GM12864 (cell line): ENCODE measurements at regions not wholly inside any gene's neighbourhood (a gene's known extent, or its start where the extent isn't known, plus 50 kb on each side); places are given as distances from the start of the nearest gene placed in this dataset.

Experiments used
- DNase-seq: peaks from one replicate; pipeline ENCODE4 v3.0.0-alpha.2; 2011; ENCODE audit warnings: low read depth
- H3K4me3 ChIP-seq: 2 replicates; pipeline ENCODE4 v1.5.1; 2011; ENCODE audit warnings: mild to moderate bottlenecking, low read depth, low read length, control low read depth
- CTCF ChIP-seq: IDR thresholded peaks from 2 replicates; pipeline ENCODE4 v1.5.1; 2011; ENCODE audit warnings: low read depth, mild to moderate bottlenecking, moderate library complexity, low read length, control low read depth, inconsistent platforms; ENCODE audit errors: missing control alignments

GRCh38 chr21:40923901-40924300 is 76.9 kb upstream of the DSCAM start:
- no peak overlapping the region for H3K4me3 ChIP-seq
- DNase-seq, result no peak
- TF ChIP-seq CTCF, result no peak

GRCh38 chr21:40924641-40925040 is 77.7 kb upstream of the DSCAM start:
- H3K4me3 ChIP-seq, result no peak overlapping the region
- no peak for DNase-seq
- no peak for TF ChIP-seq CTCF

- DNase-seq, result no peak
- H3K4me3 ChIP-seq, result no peak overlapping the region
- TF ChIP-seq CTCF, result no peak
Observed at GRCh38 chr21:40926238-40926637, 79.3 kb upstream of the DSCAM start.

GRCh38 chr21:40929833-40930232 is 82.9 kb upstream of the DSCAM start:
- TF ChIP-seq CTCF, result no peak
- no peak overlapping the region for H3K4me3 ChIP-seq
- DNase-seq, result no peak

- TF ChIP-seq CTCF, result no peak
- no peak overlapping the region for H3K4me3 ChIP-seq
- DNase-seq, result no peak
Observed at GRCh38 chr21:40931197-40931596, 84.2 kb upstream of the DSCAM start.

GRCh38 chr21:40936178-40936577 is 89.2 kb upstream of the DSCAM start:
- DNase-seq, result no peak
- no peak for TF ChIP-seq CTCF
- no peak overlapping the region for H3K4me3 ChIP-seq

DNA sequence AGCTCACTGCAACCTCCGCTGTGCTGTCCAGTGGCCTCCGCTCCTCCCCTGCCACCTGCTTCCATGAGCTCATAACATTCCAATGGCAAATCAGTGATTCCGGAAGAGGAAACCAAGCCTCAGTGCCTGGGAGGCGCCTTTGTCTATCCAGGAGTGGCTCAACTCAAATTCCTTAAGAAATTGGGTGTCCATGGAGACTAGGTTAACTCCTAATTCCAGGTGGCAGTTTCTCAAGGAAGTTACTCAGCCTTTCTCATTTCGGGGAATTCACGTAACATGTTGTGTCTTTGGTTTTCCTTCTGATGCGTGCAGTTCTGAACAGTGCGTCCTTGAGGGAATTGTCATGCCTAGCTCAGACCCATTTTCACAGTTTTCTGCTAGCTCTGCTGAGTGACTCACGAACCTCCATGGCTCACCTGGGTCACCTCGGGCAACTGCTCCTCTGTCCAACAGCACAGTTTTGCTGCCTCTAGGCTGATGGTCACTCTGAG is 89.9 kb upstream of the DSCAM start:
- no peak overlapping the region for H3K4me3 ChIP-seq
- no peak for TF ChIP-seq CTCF
- no peak for DNase-seq
